ENCODE measurements at regions not wholly inside any gene's neighbourhood (a gene's known extent, or its start where the extent isn't known, plus 50 kb on each side); places are given as distances from the start of the nearest gene placed in this dataset.

DNA sequence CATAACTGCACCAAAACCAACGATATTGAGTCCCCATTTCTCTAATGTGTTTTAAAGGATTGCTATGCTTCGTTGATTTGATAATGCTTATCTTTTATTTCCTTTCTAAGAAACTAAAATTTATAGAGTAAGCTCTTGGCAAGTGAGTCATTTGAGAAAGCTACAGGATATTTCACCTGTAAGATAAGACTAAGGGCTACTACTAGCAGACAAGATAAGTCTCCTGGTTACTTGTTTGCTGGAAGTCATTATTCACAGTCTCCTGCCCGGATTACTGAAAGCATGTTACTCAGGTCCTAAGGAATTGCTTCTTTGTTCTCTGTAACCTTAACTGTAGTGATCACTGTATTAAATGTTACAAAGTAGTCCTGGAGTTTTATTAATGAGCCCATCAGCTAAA, 315.9 kb upstream of the RASA1 start:
- Histone ChIP-seq H3K4me3 (ENCODE audit: low read depth in 1 of 2, low read length in 2 of 2) (no peak overlapping the region), H3K27me3 (ENCODE audit: control insufficient read depth in 1 of 2, insufficient read depth in 2 of 2, low read length in 2 of 2) (no peaks in the 10 kb centered on the region), H3K27ac (ENCODE audit: low read depth, low read length) (no peak overlapping the region), H3K36me3 (ENCODE audit: control insufficient read depth in 1 of 2, insufficient read depth in 2 of 2, low read length in 2 of 2) (no peaks in the 10 kb centered on the region), H3K4me1 (ENCODE audit: control insufficient read depth in 1 of 2, insufficient read depth in 2 of 2, low read length in 2 of 2) (no peaks in the 10 kb centered on the region), H3K9me3 (ENCODE audit: control insufficient read depth in 1 of 2, low read length in 2 of 2) (no peaks in the 10 kb centered on the region), H3K9ac (ENCODE audit: low read depth in 1 of 2, low read length in 2 of 2) (no peak overlapping the region)

DNA sequence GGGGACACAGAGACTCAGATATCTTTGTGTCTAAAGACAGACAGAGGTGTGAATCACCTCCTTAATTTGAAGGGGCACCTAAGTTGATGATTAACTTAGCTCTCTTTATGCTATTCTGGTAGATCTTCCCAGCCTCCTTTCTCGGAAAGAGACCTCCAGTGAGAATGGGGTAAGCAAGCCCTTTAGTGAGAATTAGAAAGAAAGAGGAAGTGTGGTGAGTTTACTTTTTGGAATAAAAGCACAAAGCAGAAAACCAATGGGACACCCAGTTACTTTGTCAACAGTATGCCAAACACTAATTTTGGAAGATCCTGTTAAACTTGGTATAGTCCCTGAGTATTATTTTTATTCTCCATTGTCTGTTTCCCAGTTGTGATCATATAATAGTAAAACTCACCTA, 302.8 kb upstream of the RASA1 start:
- no peak overlapping the region for H3K27ac ChIP-seq (ENCODE audit: low read depth, low read length)
- H3K27me3 ChIP-seq (ENCODE audit: control insufficient read depth in 1 of 2, insufficient read depth in 2 of 2, low read length in 2 of 2) = no peaks in the 10 kb centered on the region
- H3K9ac ChIP-seq (ENCODE audit: low read depth in 1 of 2, low read length in 2 of 2) = no peak overlapping the region
- no peaks in the 10 kb centered on the region for H3K9me3 ChIP-seq (ENCODE audit: control insufficient read depth in 1 of 2, low read length in 2 of 2)
- H3K4me1 ChIP-seq (ENCODE audit: control insufficient read depth in 1 of 2, insufficient read depth in 2 of 2, low read length in 2 of 2) = no peaks in the 10 kb centered on the region
- H3K4me3 ChIP-seq (ENCODE audit: low read depth in 1 of 2, low read length in 2 of 2) = no peak overlapping the region
- H3K36me3 ChIP-seq (ENCODE audit: control insufficient read depth in 1 of 2, insufficient read depth in 2 of 2, low read length in 2 of 2) = no peaks in the 10 kb centered on the region

DNA sequence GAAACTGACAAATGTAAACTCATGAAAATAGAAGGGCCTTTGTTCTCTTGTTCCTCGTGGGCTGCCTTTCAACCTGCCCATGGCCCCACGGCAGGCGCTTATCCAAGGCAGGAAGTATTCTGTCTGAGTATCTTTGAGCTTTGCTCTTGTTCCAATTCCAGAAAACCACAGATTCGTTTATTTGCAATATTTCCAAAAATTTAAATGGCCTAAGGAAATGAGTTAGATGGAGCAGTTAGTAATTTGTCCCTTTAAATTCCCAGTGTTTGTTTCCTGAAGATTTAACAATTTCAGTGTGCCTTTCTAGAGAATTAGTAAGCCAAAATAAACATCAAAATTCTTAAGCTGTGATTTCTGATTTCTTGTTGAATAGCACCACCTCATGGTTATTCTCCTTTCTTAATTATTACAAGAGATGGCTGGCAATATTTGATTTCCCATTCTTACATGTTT, 299.4 kb upstream of the RASA1 start:
- no peak overlapping the region for H3K9ac ChIP-seq (ENCODE audit: low read depth in 1 of 2, low read length in 2 of 2)
- H3K27ac ChIP-seq (ENCODE audit: low read depth, low read length) = no peak overlapping the region
- H3K9me3 ChIP-seq (ENCODE audit: control insufficient read depth in 1 of 2, low read length in 2 of 2) = no peaks in the 10 kb centered on the region
- H3K36me3 ChIP-seq (ENCODE audit: control insufficient read depth in 1 of 2, insufficient read depth in 2 of 2, low read length in 2 of 2) = no peaks in the 10 kb centered on the region
- no peaks in the 10 kb centered on the region for H3K27me3 ChIP-seq (ENCODE audit: control insufficient read depth in 1 of 2, insufficient read depth in 2 of 2, low read length in 2 of 2)
- no peaks in the 10 kb centered on the region for H3K4me1 ChIP-seq (ENCODE audit: control insufficient read depth in 1 of 2, insufficient read depth in 2 of 2, low read length in 2 of 2)
- no peak overlapping the region for H3K4me3 ChIP-seq (ENCODE audit: low read depth in 1 of 2, low read length in 2 of 2)

DNA sequence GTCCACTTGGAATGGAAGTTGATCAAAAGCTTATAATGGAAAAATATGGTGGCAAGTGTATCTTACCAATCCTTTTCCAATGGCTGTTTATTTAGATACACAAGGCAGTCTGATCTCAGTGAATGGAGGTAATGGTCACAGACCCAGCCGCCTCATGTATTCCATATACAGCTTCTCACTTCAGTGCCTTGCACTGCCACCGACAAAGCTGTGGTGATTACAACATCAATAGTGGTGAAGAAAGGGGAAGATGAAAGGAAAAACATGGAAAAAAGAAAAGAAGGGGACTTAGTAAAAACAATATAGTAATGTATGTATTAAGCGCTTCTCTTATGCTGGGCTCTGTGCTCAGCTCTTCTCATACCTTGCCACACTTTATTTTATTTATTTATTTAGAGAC, 297.3 kb upstream of the RASA1 start:
- Histone ChIP-seq H3K9ac (ENCODE audit: low read depth in 1 of 2, low read length in 2 of 2) (no peak overlapping the region), H3K27ac (ENCODE audit: low read depth, low read length) (no peak overlapping the region), H3K4me3 (ENCODE audit: low read depth in 1 of 2, low read length in 2 of 2) (no peak overlapping the region), H3K36me3 (ENCODE audit: control insufficient read depth in 1 of 2, insufficient read depth in 2 of 2, low read length in 2 of 2) (no peaks in the 10 kb centered on the region), H3K27me3 (ENCODE audit: control insufficient read depth in 1 of 2, insufficient read depth in 2 of 2, low read length in 2 of 2) (no peaks in the 10 kb centered on the region), H3K4me1 (ENCODE audit: control insufficient read depth in 1 of 2, insufficient read depth in 2 of 2, low read length in 2 of 2) (no peaks in the 10 kb centered on the region), H3K9me3 (ENCODE audit: control insufficient read depth in 1 of 2, low read length in 2 of 2) (no peaks in the 10 kb centered on the region)

DNA sequence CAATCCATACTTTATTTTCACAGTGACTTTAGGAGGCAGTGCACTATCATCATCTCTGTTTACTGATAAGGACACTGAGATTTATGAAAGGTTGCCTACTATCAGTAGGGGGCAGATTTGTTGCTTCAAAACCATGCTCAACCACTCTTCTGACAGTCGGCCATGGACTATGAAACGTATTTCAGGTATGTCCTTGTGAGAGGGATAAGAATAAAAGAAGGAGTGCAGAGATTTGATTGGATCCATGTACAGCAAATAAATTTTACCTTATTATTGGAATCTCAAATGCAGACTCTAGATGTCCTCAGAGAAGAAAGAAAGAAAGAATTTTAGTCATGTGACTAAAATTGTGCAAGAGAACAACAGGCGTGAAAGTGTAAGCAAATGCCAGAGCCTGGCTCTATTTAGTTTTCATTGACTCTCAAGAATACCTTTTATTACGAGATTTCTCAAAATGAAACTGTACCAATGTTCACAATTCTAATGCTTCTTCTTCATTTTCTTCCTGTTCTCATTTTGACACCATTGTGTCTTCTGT, 296.6 kb upstream of the RASA1 start:
- Histone ChIP-seq H3K27me3 (ENCODE audit: control insufficient read depth in 1 of 2, insufficient read depth in 2 of 2, low read length in 2 of 2) (no peaks in the 10 kb centered on the region), H3K9ac (ENCODE audit: low read depth in 1 of 2, low read length in 2 of 2) (no peak overlapping the region), H3K27ac (ENCODE audit: low read depth, low read length) (no peak overlapping the region), H3K36me3 (ENCODE audit: control insufficient read depth in 1 of 2, insufficient read depth in 2 of 2, low read length in 2 of 2) (no peaks in the 10 kb centered on the region), H3K9me3 (ENCODE audit: control insufficient read depth in 1 of 2, low read length in 2 of 2) (no peaks in the 10 kb centered on the region), H3K4me1 (ENCODE audit: control insufficient read depth in 1 of 2, insufficient read depth in 2 of 2, low read length in 2 of 2) (no peaks in the 10 kb centered on the region), H3K4me3 (ENCODE audit: low read depth in 1 of 2, low read length in 2 of 2) (no peak overlapping the region)

DNA sequence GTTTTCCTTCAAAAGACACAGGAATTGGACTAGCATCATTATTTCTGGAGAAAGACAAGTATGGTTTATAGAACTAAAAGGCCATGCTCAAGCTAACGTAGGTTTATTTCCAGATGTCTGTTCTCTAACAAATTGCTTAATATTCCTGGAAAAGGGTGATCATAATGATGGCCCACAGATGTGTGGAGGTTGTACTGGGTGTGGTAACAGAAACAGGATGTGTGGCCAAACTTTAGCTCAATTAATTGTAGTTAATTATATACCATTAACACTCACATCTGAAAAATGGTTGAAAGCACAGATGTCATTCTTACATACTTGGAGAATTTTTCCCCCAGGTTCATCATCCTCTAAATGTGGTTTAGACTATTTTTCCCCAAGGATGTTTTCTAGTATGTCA, 292.7 kb upstream of the RASA1 start:
- H3K27ac ChIP-seq (ENCODE audit: low read depth, low read length) = no peak overlapping the region
- H3K9me3 ChIP-seq (ENCODE audit: control insufficient read depth in 1 of 2, low read length in 2 of 2) = no peaks in the 10 kb centered on the region
- no peaks in the 10 kb centered on the region for H3K36me3 ChIP-seq (ENCODE audit: control insufficient read depth in 1 of 2, insufficient read depth in 2 of 2, low read length in 2 of 2)
- no peak overlapping the region for H3K9ac ChIP-seq (ENCODE audit: low read depth in 1 of 2, low read length in 2 of 2)
- H3K4me1 ChIP-seq (ENCODE audit: control insufficient read depth in 1 of 2, insufficient read depth in 2 of 2, low read length in 2 of 2) = no peaks in the 10 kb centered on the region
- no peaks in the 10 kb centered on the region for H3K27me3 ChIP-seq (ENCODE audit: control insufficient read depth in 1 of 2, insufficient read depth in 2 of 2, low read length in 2 of 2)
- H3K4me3 ChIP-seq (ENCODE audit: low read depth in 1 of 2, low read length in 2 of 2) = no peak overlapping the region

DNA sequence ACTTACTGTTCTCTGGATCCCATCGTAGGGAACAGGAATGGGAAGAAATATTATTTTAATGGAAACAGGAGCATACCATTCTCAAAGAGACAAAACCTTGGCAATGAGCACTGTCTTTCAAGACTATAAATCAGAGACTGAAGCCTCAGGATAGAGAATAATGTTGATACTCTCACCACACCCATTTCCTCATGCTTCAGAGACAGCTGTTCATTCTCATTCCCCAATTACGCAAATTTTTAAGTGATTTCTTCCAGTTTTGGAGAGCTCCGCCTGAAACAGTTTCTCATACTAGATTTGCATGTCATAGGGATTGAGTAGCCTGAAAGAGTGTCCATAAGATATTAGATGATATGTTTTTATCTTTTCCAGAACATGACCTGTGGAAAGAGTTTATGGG, 290.5 kb upstream of the RASA1 start:
- no peaks in the 10 kb centered on the region for H3K4me1 ChIP-seq (ENCODE audit: control insufficient read depth in 1 of 2, insufficient read depth in 2 of 2, low read length in 2 of 2)
- H3K27me3 ChIP-seq (ENCODE audit: control insufficient read depth in 1 of 2, insufficient read depth in 2 of 2, low read length in 2 of 2) = no peaks in the 10 kb centered on the region
- H3K36me3 ChIP-seq (ENCODE audit: control insufficient read depth in 1 of 2, insufficient read depth in 2 of 2, low read length in 2 of 2) = no peaks in the 10 kb centered on the region
- H3K9ac ChIP-seq (ENCODE audit: low read depth in 1 of 2, low read length in 2 of 2) = no peak overlapping the region
- no peaks in the 10 kb centered on the region for H3K9me3 ChIP-seq (ENCODE audit: control insufficient read depth in 1 of 2, low read length in 2 of 2)
- H3K27ac ChIP-seq (ENCODE audit: low read depth, low read length) = no peak overlapping the region
- H3K4me3 ChIP-seq (ENCODE audit: low read depth in 1 of 2, low read length in 2 of 2) = no peak overlapping the region

DNA sequence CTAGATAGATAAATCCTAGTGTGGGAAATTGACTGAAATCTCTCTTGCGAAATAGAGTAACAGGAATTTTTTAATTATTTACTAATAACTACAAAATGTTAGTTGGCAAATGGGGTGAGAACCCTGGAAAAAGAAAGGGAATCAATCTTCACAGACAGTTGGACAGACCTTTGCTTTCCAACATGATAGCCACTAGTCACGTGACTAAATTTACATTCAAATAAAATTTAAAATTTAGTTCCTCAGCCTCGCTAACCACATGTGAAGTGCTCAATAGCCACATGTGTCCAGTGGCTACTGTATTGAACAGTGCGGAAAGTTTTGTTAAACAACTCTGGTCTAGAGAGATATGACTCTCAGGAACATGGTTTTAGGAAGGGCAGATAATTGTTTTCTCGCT, 289.9 kb upstream of the RASA1 start:
- Histone ChIP-seq H3K27ac (ENCODE audit: low read depth, low read length) (no peak overlapping the region), H3K4me1 (ENCODE audit: control insufficient read depth in 1 of 2, insufficient read depth in 2 of 2, low read length in 2 of 2) (no peaks in the 10 kb centered on the region), H3K9me3 (ENCODE audit: control insufficient read depth in 1 of 2, low read length in 2 of 2) (no peaks in the 10 kb centered on the region), H3K36me3 (ENCODE audit: control insufficient read depth in 1 of 2, insufficient read depth in 2 of 2, low read length in 2 of 2) (no peaks in the 10 kb centered on the region), H3K4me3 (ENCODE audit: low read depth in 1 of 2, low read length in 2 of 2) (no peak overlapping the region), H3K27me3 (ENCODE audit: control insufficient read depth in 1 of 2, insufficient read depth in 2 of 2, low read length in 2 of 2) (no peaks in the 10 kb centered on the region), H3K9ac (ENCODE audit: low read depth in 1 of 2, low read length in 2 of 2) (no peak overlapping the region)

DNA sequence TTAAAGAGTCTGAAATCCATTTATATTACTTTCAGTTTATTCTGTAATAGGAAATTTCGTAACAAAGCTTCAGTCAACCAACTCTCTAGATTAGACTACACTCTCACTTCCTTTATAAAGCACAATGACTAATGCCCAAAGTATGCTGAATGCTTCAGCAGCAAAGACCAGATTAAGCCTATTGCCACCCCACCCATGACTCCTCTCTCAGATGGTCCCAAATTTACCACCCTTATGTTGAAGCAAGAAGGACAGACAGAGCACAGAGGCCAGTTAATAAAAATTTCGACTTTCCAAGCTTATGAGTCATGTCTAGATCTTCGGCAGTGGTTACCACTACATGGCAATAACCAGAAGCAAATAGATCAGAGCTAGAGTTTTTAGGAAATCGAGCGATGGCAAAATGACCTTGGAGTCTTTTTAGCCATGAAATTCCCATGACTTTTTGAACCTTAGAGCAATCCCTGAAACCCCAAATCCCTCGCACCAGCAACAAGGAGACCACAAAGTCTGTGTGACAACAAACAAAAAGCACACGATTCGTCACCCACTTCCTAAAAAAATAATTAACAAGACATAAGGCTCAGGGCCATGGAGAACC, 287.8 kb upstream of the RASA1 start:
- no peak overlapping the region for H3K27ac ChIP-seq (ENCODE audit: low read depth, low read length)
- no peaks in the 10 kb centered on the region for H3K27me3 ChIP-seq (ENCODE audit: control insufficient read depth in 1 of 2, insufficient read depth in 2 of 2, low read length in 2 of 2)
- no peak overlapping the region for H3K9ac ChIP-seq (ENCODE audit: low read depth in 1 of 2, low read length in 2 of 2)
- no peaks in the 10 kb centered on the region for H3K4me1 ChIP-seq (ENCODE audit: control insufficient read depth in 1 of 2, insufficient read depth in 2 of 2, low read length in 2 of 2)
- H3K36me3 ChIP-seq (ENCODE audit: control insufficient read depth in 1 of 2, insufficient read depth in 2 of 2, low read length in 2 of 2) = no peaks in the 10 kb centered on the region
- H3K4me3 ChIP-seq (ENCODE audit: low read depth in 1 of 2, low read length in 2 of 2) = no peak overlapping the region
- no peaks in the 10 kb centered on the region for H3K9me3 ChIP-seq (ENCODE audit: control insufficient read depth in 1 of 2, low read length in 2 of 2)

DNA sequence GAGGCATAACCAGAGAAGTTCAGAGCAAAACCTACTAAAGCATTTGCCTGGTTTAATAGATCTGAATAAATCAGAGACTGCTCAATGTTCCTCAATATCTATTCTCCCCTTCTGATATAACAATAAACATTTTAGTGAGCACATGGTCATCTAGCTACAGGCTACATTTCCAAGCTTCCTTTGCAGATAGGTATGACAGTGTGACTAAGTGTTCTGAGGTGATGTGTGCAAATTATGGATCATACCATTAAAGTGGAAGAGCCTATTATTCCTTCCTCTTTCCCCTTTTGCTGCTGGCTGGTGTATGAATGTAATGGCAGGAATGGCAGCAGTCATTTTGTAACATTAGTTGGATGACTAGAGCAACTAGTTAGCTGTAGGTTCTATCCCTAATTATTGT, 285.8 kb upstream of the RASA1 start:
- Histone ChIP-seq H3K27me3 (ENCODE audit: control insufficient read depth in 1 of 2, insufficient read depth in 2 of 2, low read length in 2 of 2) (no peaks in the 10 kb centered on the region), H3K27ac (ENCODE audit: low read depth, low read length) (no peak overlapping the region), H3K36me3 (ENCODE audit: control insufficient read depth in 1 of 2, insufficient read depth in 2 of 2, low read length in 2 of 2) (no peaks in the 10 kb centered on the region), H3K9ac (ENCODE audit: low read depth in 1 of 2, low read length in 2 of 2) (no peak overlapping the region), H3K4me1 (ENCODE audit: control insufficient read depth in 1 of 2, insufficient read depth in 2 of 2, low read length in 2 of 2) (no peaks in the 10 kb centered on the region), H3K4me3 (ENCODE audit: low read depth in 1 of 2, low read length in 2 of 2) (no peak overlapping the region), H3K9me3 (ENCODE audit: control insufficient read depth in 1 of 2, low read length in 2 of 2) (no peaks in the 10 kb centered on the region)

DNA sequence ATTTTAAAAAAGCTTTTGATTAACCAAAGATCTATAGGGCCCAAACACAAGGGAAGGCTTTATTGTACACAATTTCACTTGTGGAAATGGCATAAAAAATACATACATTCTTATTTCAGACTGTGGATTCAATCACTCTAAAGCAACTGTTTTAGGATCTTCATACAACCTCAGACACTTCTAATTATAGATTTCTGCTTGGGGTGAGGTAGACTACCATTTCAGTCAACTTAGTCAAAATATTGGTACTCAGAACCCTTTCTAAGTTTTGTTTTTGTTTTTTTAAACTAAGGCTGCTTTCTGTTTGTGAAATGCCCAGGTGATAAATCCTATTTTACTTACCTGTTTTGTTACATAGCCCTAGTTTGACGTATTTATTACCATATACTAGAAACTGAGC, 284.5 kb upstream of the RASA1 start:
- Histone ChIP-seq H3K27me3 (ENCODE audit: control insufficient read depth in 1 of 2, insufficient read depth in 2 of 2, low read length in 2 of 2) (no peaks in the 10 kb centered on the region), H3K4me1 (ENCODE audit: control insufficient read depth in 1 of 2, insufficient read depth in 2 of 2, low read length in 2 of 2) (no peaks in the 10 kb centered on the region), H3K27ac (ENCODE audit: low read depth, low read length) (no peak overlapping the region), H3K9me3 (ENCODE audit: control insufficient read depth in 1 of 2, low read length in 2 of 2) (no peaks in the 10 kb centered on the region), H3K9ac (ENCODE audit: low read depth in 1 of 2, low read length in 2 of 2) (no peak overlapping the region), H3K36me3 (ENCODE audit: control insufficient read depth in 1 of 2, insufficient read depth in 2 of 2, low read length in 2 of 2) (no peaks in the 10 kb centered on the region), H3K4me3 (ENCODE audit: low read depth in 1 of 2, low read length in 2 of 2) (no peak overlapping the region)

Measured in duodenal mucosa (tissue), 2 donors.